Fibroblast of mammary gland (primary cell): ENCODE measurements at regions not wholly inside any gene's neighbourhood (a gene's known extent, or its start where the extent isn't known, plus 50 kb on each side); places are given as distances from the start of the nearest gene placed in this dataset.

Experiments used
- DNase-seq: peaks from one replicate; pipeline ENCODE4 v3.0.0-alpha.2; 2010; ENCODE audit warnings: low read depth
- H3K4me3 ChIP-seq: 2 replicates; pipeline ENCODE4 v1.5.1; 2011; ENCODE audit warnings: low read depth, mild to moderate bottlenecking, low read length, moderate library complexity; ENCODE audit not compliant: control insufficient read depth
- TF ChIP-seq, protein P1 (sequence below): conservative IDR thresholded peaks from 2 replicates; pipeline ENCODE4 v1.5.1; 2011; ENCODE audit warnings: low read depth, low read length, inconsistent platforms; ENCODE audit not compliant: control insufficient read depth, insufficient read depth

DNA sequence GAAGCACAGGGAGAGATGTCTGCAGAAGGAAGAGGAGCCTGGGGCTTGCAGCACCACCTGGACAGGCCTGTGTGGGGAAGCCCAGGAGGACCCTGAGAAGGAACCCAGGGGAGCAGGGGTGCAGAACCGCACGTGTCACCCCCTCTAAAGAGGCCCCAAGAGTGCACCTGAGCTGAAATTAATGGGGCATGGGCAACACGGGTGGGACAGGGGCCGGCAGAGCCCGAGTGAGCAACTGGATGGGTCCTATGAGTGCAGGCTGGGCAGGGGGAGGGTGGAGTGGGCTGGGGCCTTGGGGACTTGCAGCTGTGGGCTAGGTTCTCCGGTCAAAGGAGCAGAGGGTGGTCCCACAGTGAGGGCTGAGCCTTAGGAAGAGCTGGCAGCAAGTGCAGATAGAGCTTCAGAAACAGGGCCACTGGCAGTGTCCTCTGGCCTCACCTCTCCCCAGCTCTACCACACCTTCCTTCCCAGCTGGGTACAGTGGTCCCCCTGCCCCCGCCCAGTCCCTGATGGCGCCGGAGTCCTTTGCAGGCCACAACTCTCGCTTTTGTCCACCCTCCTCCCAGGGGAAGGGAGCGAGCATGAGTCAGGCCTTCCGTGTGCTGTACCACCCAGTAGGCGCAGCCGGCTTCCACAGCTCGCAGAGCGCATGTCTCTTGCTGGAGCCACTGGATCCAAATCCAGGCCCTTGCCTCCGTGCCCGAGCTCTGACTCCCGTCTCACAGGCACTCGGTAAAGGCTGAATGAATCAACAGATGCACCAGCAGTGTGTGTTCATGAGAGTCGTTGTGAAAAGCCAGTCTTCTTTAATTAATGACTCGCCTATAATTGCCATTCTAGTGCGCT, 131.6 kb downstream of the HMX1 start:
- TF ChIP-seq, protein P1, sequence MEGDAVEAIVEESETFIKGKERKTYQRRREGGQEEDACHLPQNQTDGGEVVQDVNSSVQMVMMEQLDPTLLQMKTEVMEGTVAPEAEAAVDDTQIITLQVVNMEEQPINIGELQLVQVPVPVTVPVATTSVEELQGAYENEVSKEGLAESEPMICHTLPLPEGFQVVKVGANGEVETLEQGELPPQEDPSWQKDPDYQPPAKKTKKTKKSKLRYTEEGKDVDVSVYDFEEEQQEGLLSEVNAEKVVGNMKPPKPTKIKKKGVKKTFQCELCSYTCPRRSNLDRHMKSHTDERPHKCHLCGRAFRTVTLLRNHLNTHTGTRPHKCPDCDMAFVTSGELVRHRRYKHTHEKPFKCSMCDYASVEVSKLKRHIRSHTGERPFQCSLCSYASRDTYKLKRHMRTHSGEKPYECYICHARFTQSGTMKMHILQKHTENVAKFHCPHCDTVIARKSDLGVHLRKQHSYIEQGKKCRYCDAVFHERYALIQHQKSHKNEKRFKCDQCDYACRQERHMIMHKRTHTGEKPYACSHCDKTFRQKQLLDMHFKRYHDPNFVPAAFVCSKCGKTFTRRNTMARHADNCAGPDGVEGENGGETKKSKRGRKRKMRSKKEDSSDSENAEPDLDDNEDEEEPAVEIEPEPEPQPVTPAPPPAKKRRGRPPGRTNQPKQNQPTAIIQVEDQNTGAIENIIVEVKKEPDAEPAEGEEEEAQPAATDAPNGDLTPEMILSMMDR = no peak
- H3K4me3 ChIP-seq = no peak overlapping the region
- DNase-seq = no peak

DNA sequence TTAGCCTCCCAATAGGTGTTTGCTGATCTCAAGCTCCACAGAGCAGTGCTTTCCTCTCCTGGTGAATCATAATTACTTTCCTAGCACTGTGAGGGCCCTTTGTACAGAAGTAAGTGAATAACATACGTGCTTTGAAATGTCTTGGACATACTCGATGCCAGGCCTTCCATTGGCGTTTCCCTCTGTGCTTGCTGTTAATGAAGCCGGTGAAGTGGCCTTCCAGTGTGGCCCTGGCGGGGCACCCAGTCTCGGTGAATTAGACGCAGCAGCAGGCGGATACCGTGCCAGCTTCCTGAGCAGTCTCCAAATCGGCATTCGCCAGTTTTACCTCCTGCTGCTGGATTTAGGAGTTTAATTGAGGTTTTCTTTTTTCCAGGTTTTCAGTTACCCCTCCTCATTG, 132.3 kb downstream of the HMX1 start:
- H3K4me3 ChIP-seq = no peak overlapping the region
- TF ChIP-seq, protein P1 = no peak
- no peak for DNase-seq

DNA sequence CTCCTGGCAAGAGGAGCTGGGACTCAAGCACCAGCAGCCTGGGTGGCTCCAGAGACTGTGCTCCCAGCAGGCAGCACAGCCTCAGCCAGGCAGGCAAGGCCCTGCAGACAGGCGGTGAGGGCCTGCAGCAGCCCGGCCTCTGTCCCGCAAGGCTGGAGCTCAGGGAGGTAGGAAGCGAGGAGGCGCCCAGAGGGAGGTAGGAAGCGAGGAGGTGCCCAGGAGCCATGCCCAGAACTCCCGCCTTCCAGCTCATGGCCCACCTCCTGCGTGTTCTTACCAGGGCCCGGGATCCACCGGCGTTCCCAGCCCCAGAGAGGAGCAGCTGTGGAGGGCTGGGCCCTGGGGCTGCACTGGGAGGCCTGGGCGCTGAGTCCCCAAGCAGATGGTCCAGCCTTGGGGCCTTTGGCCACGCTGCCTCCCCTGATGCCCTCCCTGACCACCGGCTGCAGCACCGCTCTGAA, 133.1 kb downstream of the HMX1 start:
- no peak overlapping the region for H3K4me3 ChIP-seq
- DNase-seq = no peak
- TF ChIP-seq, protein P1 = no peak

DNA sequence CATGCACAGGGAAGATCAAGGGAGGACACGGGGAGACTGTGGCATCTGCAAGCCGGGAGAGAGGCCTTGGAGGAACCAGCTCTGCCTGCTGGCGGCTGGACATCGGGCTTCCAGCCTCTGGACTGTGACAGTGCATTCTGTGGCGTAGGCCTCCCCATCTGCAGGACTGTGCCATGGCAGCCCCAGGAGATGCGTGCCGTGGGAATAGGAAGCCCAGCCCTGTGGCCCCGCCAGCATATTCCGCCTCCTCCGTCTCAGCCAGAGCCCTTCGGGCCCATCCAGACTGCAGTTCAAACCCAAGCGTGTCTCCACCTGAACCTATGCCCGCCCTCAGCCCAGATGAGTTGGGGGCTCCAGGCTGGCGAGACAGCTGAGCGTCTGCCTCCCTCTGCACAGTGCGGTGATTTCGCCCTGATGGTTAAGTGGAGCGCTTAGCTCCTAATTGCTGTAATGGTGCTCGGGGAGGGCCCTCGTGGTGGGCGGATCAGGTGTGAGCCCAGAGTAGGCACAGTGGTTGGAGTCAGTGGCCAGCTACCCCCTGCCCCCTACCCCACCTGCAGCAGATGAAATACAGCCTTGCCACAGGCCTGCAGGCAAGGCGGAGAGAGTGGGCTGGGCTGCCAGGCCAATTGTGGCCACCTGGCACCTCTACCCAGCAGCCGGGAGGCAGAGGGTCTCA, 133.9 kb downstream of the HMX1 start:
- no peak overlapping the region for H3K4me3 ChIP-seq
- TF ChIP-seq, protein P1 = no peak
- DNase-seq = no peak

DNA sequence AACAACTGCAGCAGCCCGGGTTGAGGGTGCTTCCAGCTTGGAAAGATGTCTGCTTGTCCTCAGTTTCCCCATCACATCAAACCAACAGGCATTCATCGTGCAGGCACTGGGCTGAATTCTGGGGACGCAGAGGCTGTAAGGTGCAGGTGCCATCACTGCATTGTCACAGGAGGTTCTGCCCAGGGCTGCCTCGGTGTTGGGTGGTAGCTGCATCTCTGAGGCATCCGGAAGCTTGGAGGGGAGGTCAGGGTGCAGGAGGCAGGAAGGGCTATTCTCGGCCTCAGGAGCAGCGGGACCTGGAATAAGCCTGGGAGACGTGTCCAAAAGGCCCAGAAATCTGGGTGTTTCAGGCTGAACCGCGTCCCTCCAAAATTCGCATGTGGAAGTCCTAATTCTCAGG, 134.6 kb downstream of the HMX1 start:
- no peak for DNase-seq
- TF ChIP-seq, protein P1 = no peak
- H3K4me3 ChIP-seq = no peak overlapping the region

DNA sequence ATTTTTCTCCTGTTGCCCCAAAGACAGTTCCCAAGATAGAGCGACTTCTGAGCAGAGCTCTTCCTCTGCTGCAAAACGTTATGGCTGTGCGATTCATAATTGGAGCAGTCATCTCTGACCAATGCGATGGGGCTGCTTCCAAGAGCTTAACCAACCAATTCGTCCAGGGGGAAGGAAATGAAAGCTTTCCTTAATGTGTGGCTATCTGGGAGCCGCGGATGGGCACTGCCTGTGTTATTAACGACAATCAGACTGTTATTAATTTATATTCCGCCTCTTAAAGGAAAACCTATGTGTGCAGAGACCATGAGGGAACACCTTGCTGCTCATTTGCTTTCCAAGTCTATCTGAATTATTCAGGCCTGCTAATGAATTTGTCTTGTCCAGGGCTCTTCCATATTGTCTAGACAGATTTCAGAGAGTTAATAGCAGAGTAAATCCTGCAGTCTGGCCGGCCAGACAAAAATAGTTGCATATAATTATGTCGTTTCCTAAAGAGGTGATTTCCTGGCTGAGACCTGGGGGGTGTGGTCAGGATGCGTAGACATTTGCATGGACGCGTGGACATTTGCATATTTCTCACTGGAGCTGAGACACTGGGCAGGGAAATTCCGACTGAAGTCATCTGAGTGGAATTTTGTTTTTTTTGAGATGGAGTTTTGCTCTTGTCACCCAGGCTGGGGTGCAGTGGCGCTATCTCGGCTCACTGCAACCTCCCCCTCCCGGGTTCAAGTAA, 135.4 kb downstream of the HMX1 start:
- H3K4me3 ChIP-seq = no peak overlapping the region
- DNase-seq = no peak
- TF ChIP-seq, protein P1 = no peak
